ENCODE measurements at regions not wholly inside any gene's neighbourhood (a gene's known extent, or its start where the extent isn't known, plus 50 kb on each side); places are given as distances from the start of the nearest gene placed in this dataset.
"Not testable (repeated sequence)": the region's sequence is repeated elsewhere in the genome, so short reads cannot be mapped to it uniquely, and the experiment has no call there.

- DNase-seq (ENCODE audit: low read depth in 2 of 3, low spot score in 1 of 3) = not testable (repeated sequence)
Observed at GRCh38 chr17:15858082-15858481, 86.8 kb upstream of the ADORA2B start.

- DNase-seq (ENCODE audit: low read depth in 2 of 3, low spot score in 1 of 3) = not testable (repeated sequence)
Observed at GRCh38 chr17:15860774-15861173, 84.2 kb upstream of the ADORA2B start.

GRCh38 chr17:15864061-15864460, 80.9 kb upstream of the ADORA2B start:
- not testable (repeated sequence) for DNase-seq (ENCODE audit: low read depth in 2 of 3, low spot score in 1 of 3)

- not testable (repeated sequence) for DNase-seq (ENCODE audit: low read depth in 2 of 3, low spot score in 1 of 3)
Observed at GRCh38 chr17:15864472-15864871, 80.5 kb upstream of the ADORA2B start.

- DNase-seq (ENCODE audit: low read depth in 2 of 3, low spot score in 1 of 3) = not testable (repeated sequence)
Observed at GRCh38 chr17:15866015-15866414, 78.9 kb upstream of the ADORA2B start.

GRCh38 chr17:15867331-15867730, 77.6 kb upstream of the ADORA2B start:
- DNase-seq (ENCODE audit: low read depth in 2 of 3, low spot score in 1 of 3) = not testable (repeated sequence)

- not testable (repeated sequence) for DNase-seq (ENCODE audit: low read depth in 2 of 3, low spot score in 1 of 3)
Observed at GRCh38 chr17:15869868-15870267, 75.1 kb upstream of the ADORA2B start.

- not testable (repeated sequence) for DNase-seq (ENCODE audit: low read depth in 2 of 3, low spot score in 1 of 3)
Observed at GRCh38 chr17:15872677-15873076, 72.3 kb upstream of the ADORA2B start.

- DNase-seq (ENCODE audit: low read depth in 2 of 3, low spot score in 1 of 3) = not testable (repeated sequence)
Observed at GRCh38 chr17:15877882-15878500, 66.9 kb upstream of the ADORA2B start.

GRCh38 chr17:15882058-15882720, 62.7 kb upstream of the ADORA2B start:
- no peak for DNase-seq (ENCODE audit: low read depth in 2 of 3, low spot score in 1 of 3)

GRCh38 chr17:15882777-15883176, 62.2 kb upstream of the ADORA2B start:
- DNase-seq (ENCODE audit: low read depth in 2 of 3, low spot score in 1 of 3) = no peak

- no peak for DNase-seq (ENCODE audit: low read depth in 2 of 3, low spot score in 1 of 3)
Observed at GRCh38 chr17:15883617-15884111, 61.3 kb upstream of the ADORA2B start.

GRCh38 chr17:15884731-15885130, 60.2 kb upstream of the ADORA2B start:
- DNase-seq (ENCODE audit: low read depth in 2 of 3, low spot score in 1 of 3) = no peak

- DNase-seq (ENCODE audit: low read depth in 2 of 3, low spot score in 1 of 3) = no peak
Observed at GRCh38 chr17:15885770-15886169, 59.2 kb upstream of the ADORA2B start.

GRCh38 chr17:15886221-15886620, 58.7 kb upstream of the ADORA2B start:
- DNase-seq (ENCODE audit: low read depth in 2 of 3, low spot score in 1 of 3) = no peak

- DNase-seq (ENCODE audit: low read depth in 2 of 3, low spot score in 1 of 3) = no peak
Observed at GRCh38 chr17:15886804-15887203, 58.1 kb upstream of the ADORA2B start.

- DNase-seq (ENCODE audit: low read depth in 2 of 3, low spot score in 1 of 3) = no peak
Observed at GRCh38 chr17:15888436-15888835, 56.5 kb upstream of the ADORA2B start.

- no peak for DNase-seq (ENCODE audit: low read depth in 2 of 3, low spot score in 1 of 3)
Observed at GRCh38 chr17:15890279-15890892, 54.5 kb upstream of the ADORA2B start.

- no peak for DNase-seq (ENCODE audit: low read depth in 2 of 3, low spot score in 1 of 3)
Observed at GRCh38 chr17:15891318-15891717, 53.6 kb upstream of the ADORA2B start.

- no peak for DNase-seq (ENCODE audit: low read depth in 2 of 3, low spot score in 1 of 3)
Observed at GRCh38 chr17:15892244-15892643, 52.7 kb upstream of the ADORA2B start.

GRCh38 chr17:15892731-15893657, 51.9 kb upstream of the ADORA2B start:
- DNase-seq (ENCODE audit: low read depth in 2 of 3, low spot score in 1 of 3) = no peak
